ENCODE measurements at regions not wholly inside any gene's neighbourhood (a gene's known extent, or its start where the extent isn't known, plus 50 kb on each side); places are given as distances from the start of the nearest gene placed in this dataset.

GRCh38 chr4:84019626-84020025, 479.5 kb downstream of the NKX6-1 start:
- Histone ChIP-seq H3K27ac (ENCODE audit: low read depth in 1 of 2, low read length in 2 of 2) (no peak overlapping the region), H3K4me1 (ENCODE audit: control insufficient read depth in 4 of 4, insufficient read depth in 4 of 4, low read length in 3 of 4) (no peaks in the 10 kb centered on the region), H3K9me3 (ENCODE audit: control insufficient read depth in 4 of 4, low read length in 3 of 4) (no peaks in the 10 kb centered on the region), H3K27me3 (ENCODE audit: control insufficient read depth in 4 of 4, insufficient read depth in 4 of 4, low read length in 3 of 4) (no peaks in the 10 kb centered on the region), H3K4me3 (ENCODE audit: low read depth in 1 of 3, low read length in 3 of 3) (no peak overlapping the region), H3K36me3 (ENCODE audit: control insufficient read depth in 4 of 4, insufficient read depth in 3 of 4, low read depth in 1 of 4, low read length in 3 of 4) (no peaks in the 10 kb centered on the region), H3K9ac (ENCODE audit: low read depth in 1 of 2, low read length in 2 of 2) (no peak overlapping the region)
- WGBS, result 85% methylated on average over 2 of the region's 2 CpGs
- TF ChIP-seq SP1 (IDR thresholded peaks at IDR 0.05), result no peak
- TF ChIP-seq CTCF (IDR thresholded peaks at IDR 0.05; ENCODE audit: low read depth, low read length, missing input control), result no peak
- TF ChIP-seq FOXA1 (IDR thresholded peaks at IDR 0.05), result no peak
- no peak for TF ChIP-seq RAD21 (IDR thresholded peaks at IDR 0.05)
- TF ChIP-seq HNF4G (IDR thresholded peaks at IDR 0.05), result no peak
- TF ChIP-seq RXRA (IDR thresholded peaks at IDR 0.05), result no peak
- TF ChIP-seq ATF3 (IDR thresholded peaks at IDR 0.05), result no peak
- no peak for TF ChIP-seq ZBTB33 (IDR thresholded peaks at IDR 0.05)
- TF ChIP-seq GABPA (IDR thresholded peaks at IDR 0.05 in 1 of 2, conservative IDR thresholded peaks at IDR 0.05 in 1 of 2), result no peak
- TF ChIP-seq REST (IDR thresholded peaks at IDR 0.05), result no peak
- no peak for TF ChIP-seq TAF1 (conservative IDR thresholded peaks at IDR 0.05)
- no peak for TF ChIP-seq JUND (IDR thresholded peaks at IDR 0.05)
- TF ChIP-seq MAX (IDR thresholded peaks at IDR 0.05), result no peak
- no peak for DNase-seq (ENCODE audit: low spot score)

- Histone ChIP-seq H3K27ac (ENCODE audit: low read depth in 1 of 2, low read length in 2 of 2) (no peak overlapping the region), H3K9ac (ENCODE audit: low read depth in 1 of 2, low read length in 2 of 2) (no peak overlapping the region), H3K9me3 (ENCODE audit: control insufficient read depth in 4 of 4, low read length in 3 of 4) (no peaks in the 10 kb centered on the region), H3K27me3 (ENCODE audit: control insufficient read depth in 4 of 4, insufficient read depth in 4 of 4, low read length in 3 of 4) (no peaks in the 10 kb centered on the region), H3K4me1 (ENCODE audit: control insufficient read depth in 4 of 4, insufficient read depth in 4 of 4, low read length in 3 of 4) (no peaks in the 10 kb centered on the region), H3K4me3 (ENCODE audit: low read depth in 1 of 3, low read length in 3 of 3) (no peak overlapping the region), H3K36me3 (ENCODE audit: control insufficient read depth in 4 of 4, insufficient read depth in 3 of 4, low read depth in 1 of 4, low read length in 3 of 4) (no peaks in the 10 kb centered on the region)
- TF ChIP-seq HNF4G (IDR thresholded peaks at IDR 0.05) (no peak), SP1 (IDR thresholded peaks at IDR 0.05) (no peak), MAX (IDR thresholded peaks at IDR 0.05) (no peak), REST (IDR thresholded peaks at IDR 0.05) (no peak)
- no peak for DNase-seq (ENCODE audit: low spot score)
- 89% methylated on average over 2 of the region's 2 CpGs for WGBS
These were observed 467.1 kb downstream of the GPAT3 start for GRCh38 chr4:84003046-84003445.
